K562 (cell line): ENCODE measurements at regions not wholly inside any gene's neighbourhood (a gene's known extent, or its start where the extent isn't known, plus 50 kb on each side); places are given as distances from the start of the nearest gene placed in this dataset.

ENCODE experiments used
- C11orf30 ChIP-seq: fragments of 450-650 bp; IDR thresholded peaks from 2 replicates; pipeline ENCODE4 v1.6.1; 2016; ENCODE audit warnings: low read depth, mild to moderate bottlenecking
- FOS ChIP-seq: IDR thresholded peaks from 3 replicates; pipeline ENCODE4 v1.6.1; 2011; ENCODE audit not compliant: insufficient read length; ENCODE audit errors: extremely low read depth
- MEF2D ChIP-seq: conservative IDR thresholded peaks from 2 replicates; pipeline ENCODE4 v1.6.1; 2016; ENCODE audit warnings: low read depth, missing genetic modification characterization, missing compliant biosample characterization
- RBM22 ChIP-seq: fragments of 200-400 bp; formaldehyde crosslinking; IDR thresholded peaks from 2 replicates; pipeline ENCODE4 v1.6.1; 2018; ENCODE audit warnings: low read length, low read depth; ENCODE audit not compliant: poor library complexity, severe bottlenecking
- SMC3 ChIP-seq: conservative IDR thresholded peaks from 2 replicates; pipeline ENCODE4 v1.6.1; 2011; ENCODE audit warnings: low read depth, low read length, improper control_type of control experiment; ENCODE audit not compliant: insufficient read depth
- TEAD4 ChIP-seq, 2 experiments: sonication (generic) in 1 of 2; formaldehyde crosslinking in 1 of 2; IDR thresholded peaks; 2 replicates each; pipeline versions ENCODE4 v1.6.1 to v1.8.0; 2012 to 2022; ENCODE audit warnings: borderline replicate concordance in 1 of 2, inconsistent platforms in 1 of 2, low read length in 1 of 2, mild to moderate bottlenecking in 1 of 2, missing genetic modification reagents in 1 of 2
- VEZF1 ChIP-seq: fragments of 200-800 bp; sonication (Bioruptor generic); IDR thresholded peaks from 2 replicates; pipeline ENCODE4 v1.6.1; 2017; ENCODE audit warnings: missing genetic modification characterization, missing compliant biosample characterization
- ZNF316 ChIP-seq: fragments of 450-650 bp; IDR thresholded peaks from 2 replicates; pipeline ENCODE4 v1.6.1; 2016
- TF ChIP-seq, protein P1 (sequence below): fragments of 250-450 bp; sonication (Bioruptor Pico); IDR thresholded peaks from 2 replicates; pipeline ENCODE4 v1.5.0; 2020; ENCODE audit warnings: mild to moderate bottlenecking
- TF ChIP-seq, protein P2 (sequence below): fragments of 450-650 bp; conservative IDR thresholded peaks from 2 replicates; pipeline ENCODE4 v1.6.1; 2016; ENCODE audit warnings: missing genetic modification characterization, low read depth, mild to moderate bottlenecking, missing compliant biosample characterization, moderate library complexity

DNA sequence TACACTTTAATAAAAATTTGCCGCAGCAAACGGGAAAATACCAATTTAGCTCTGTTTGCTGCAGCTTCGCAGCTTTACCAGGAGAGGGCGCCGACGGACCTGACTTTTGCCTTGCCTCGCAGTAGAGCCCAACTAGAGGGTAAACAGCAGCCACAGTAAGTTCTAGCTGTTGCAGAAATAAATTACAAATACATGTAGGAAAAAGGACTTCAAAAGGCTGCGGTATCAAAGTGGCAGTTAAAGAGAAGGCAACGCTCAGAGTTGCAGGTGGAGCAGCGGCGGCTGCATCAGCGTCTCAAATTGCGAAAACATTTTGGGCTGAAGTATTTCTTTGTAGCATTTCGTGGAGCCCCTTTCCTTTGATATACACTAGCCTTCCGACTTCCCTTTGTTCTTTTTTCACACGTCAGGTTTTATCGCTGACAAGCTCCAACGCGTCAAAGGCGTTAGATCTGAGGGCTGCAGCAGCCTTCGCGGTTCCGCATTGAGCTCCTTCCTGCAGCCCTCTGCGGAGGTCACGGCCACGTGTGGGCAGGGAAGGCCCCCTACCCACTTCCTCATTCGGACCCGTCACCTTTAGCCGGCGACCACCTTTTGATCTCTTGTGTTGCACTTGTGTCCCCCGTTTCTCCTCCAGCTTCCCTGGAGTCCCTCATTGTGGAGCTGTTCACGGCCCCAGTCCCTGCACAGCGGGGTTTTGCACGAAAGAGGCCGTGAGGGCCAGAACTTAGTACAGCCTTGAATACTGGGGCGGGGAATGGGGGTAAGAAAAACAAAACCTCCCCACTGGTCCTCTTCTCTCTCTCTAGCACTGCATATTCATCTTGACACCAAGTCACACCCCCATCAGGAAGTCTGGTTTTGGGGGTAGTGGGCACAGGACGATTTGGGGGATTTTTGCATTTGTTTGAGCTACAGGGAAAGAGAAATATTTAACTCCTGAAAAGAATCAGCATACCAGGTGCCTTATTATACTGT is 72.8 kb downstream of the S1PR1 start (continued):
- TF ChIP-seq, protein P1, sequence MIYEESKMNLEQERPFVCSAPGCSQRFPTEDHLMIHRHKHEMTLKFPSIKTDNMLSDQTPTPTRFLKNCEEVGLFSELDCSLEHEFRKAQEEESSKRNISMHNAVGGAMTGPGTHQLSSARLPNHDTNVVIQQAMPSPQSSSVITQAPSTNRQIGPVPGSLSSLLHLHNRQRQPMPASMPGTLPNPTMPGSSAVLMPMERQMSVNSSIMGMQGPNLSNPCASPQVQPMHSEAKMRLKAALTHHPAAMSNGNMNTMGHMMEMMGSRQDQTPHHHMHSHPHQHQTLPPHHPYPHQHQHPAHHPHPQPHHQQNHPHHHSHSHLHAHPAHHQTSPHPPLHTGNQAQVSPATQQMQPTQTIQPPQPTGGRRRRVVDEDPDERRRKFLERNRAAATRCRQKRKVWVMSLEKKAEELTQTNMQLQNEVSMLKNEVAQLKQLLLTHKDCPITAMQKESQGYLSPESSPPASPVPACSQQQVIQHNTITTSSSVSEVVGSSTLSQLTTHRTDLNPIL (CRISPR knock-in tag): no peak
- no peak for TF ChIP-seq VEZF1 (CRISPR knock-in tag)
- TF ChIP-seq TEAD4 (IDR thresholded peaks at IDR 0.05; ENCODE audit: low read length): no peak
- no peak for TF ChIP-seq TEAD4 (CRISPR knock-in tag; IDR thresholded peaks at IDR 0.05; ENCODE audit: borderline replicate concordance)
- peak; percentile 80 for TF ChIP-seq SMC3
- no peak for TF ChIP-seq MEF2D (tag)
- TF ChIP-seq, protein P2, sequence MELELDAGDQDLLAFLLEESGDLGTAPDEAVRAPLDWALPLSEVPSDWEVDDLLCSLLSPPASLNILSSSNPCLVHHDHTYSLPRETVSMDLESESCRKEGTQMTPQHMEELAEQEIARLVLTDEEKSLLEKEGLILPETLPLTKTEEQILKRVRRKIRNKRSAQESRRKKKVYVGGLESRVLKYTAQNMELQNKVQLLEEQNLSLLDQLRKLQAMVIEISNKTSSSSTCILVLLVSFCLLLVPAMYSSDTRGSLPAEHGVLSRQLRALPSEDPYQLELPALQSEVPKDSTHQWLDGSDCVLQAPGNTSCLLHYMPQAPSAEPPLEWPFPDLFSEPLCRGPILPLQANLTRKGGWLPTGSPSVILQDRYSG (tag): no peak
- TF ChIP-seq FOS: no peak
- no peak for TF ChIP-seq C11orf30
- no peak for TF ChIP-seq ZNF316
- no peak for TF ChIP-seq RBM22
